Liver (tissue), 7 donors: ENCODE measurements at regions not wholly inside any gene's neighbourhood (a gene's known extent, or its start where the extent isn't known, plus 50 kb on each side); places are given as distances from the start of the nearest gene placed in this dataset.

Source experiments
- DNase-seq: peaks from one replicate; pipeline ENCODE4 v3.0.0-alpha.2; 2017; ENCODE audit warnings: low spot score
- H3K27ac ChIP-seq, 2 donors: one replicate each; pipeline ENCODE4 v1.7.0; 2013; ENCODE audit warnings: inconsistent platforms in 2 of 2, low read length in 2 of 2, control low read depth in 1 of 2, low read depth in 1 of 2, mild to moderate bottlenecking in 1 of 2
- H3K27me3 ChIP-seq, 4 donors: one replicate each; pipeline versions ENCODE4 v1.6.1 to v1.7.0; 2013; ENCODE audit warnings: low read length in 3 of 4, inconsistent platforms in 1 of 4, mild to moderate bottlenecking in 1 of 4, moderate library complexity in 1 of 4; ENCODE audit not compliant: control insufficient read depth in 4 of 4, insufficient read depth in 4 of 4
- H3K36me3 ChIP-seq, 4 donors: one replicate each; pipeline versions ENCODE4 v1.6.1 to v1.7.0; 2013; ENCODE audit warnings: low read length in 3 of 4, mild to moderate bottlenecking in 3 of 4, low read depth in 1 of 4, moderate library complexity in 1 of 4; ENCODE audit not compliant: control insufficient read depth in 4 of 4, insufficient read depth in 3 of 4
- H3K4me1 ChIP-seq, 4 donors: one replicate each; pipeline versions ENCODE4 v1.6.1 to v1.7.0; 2013; ENCODE audit warnings: low read length in 3 of 4, mild to moderate bottlenecking in 3 of 4, moderate library complexity in 1 of 4; ENCODE audit not compliant: control insufficient read depth in 4 of 4, insufficient read depth in 4 of 4
- H3K4me3 ChIP-seq, 3 donors: one replicate each; pipeline versions ENCODE4 v1.6.1 to v1.7.0; 2013; ENCODE audit warnings: low read length in 3 of 3, control low read depth in 1 of 3, low read depth in 1 of 3, mild to moderate bottlenecking in 1 of 3
- H3K9ac ChIP-seq, 2 donors: one replicate each; pipeline ENCODE4 v1.7.0; 2013; ENCODE audit warnings: low read length in 2 of 2, mild to moderate bottlenecking in 2 of 2, moderate library complexity in 2 of 2, control low read depth in 1 of 2, low read depth in 1 of 2
- H3K9me3 ChIP-seq, 4 donors: one replicate each; pipeline versions ENCODE4 v1.6.1 to v1.7.0; 2013; ENCODE audit warnings: low read length in 3 of 4; ENCODE audit not compliant: control insufficient read depth in 4 of 4
- ATF3 ChIP-seq: IDR thresholded peaks from 2 replicates; pipeline ENCODE4 v1.6.1; 2016; ENCODE audit warnings: antibody characterized with exemption
- EGR1 ChIP-seq, 2 donors: IDR thresholded peaks; 2 replicates each; pipeline ENCODE4 v1.6.1; 2016 to 2018; ENCODE audit warnings: antibody characterized with exemption in 2 of 2, low read depth in 2 of 2
- FOXA1 ChIP-seq: IDR thresholded peaks from 2 replicates; pipeline ENCODE4 v1.6.1; 2016; ENCODE audit warnings: antibody characterized with exemption
- FOXA2 ChIP-seq: IDR thresholded peaks from 2 replicates; pipeline ENCODE4 v1.6.1; 2016; ENCODE audit warnings: antibody characterized with exemption
- GABPA ChIP-seq, 2 donors: IDR thresholded peaks in 1 of 2; conservative IDR thresholded peaks in 1 of 2; 2 replicates each; pipeline ENCODE4 v1.6.1; 2016; ENCODE audit warnings: antibody characterized with exemption in 2 of 2, mild to moderate bottlenecking in 1 of 2, moderate library complexity in 1 of 2
- HNF4A ChIP-seq, 2 donors: conservative IDR thresholded peaks; 2 replicates each; pipeline ENCODE4 v1.6.1; 2016; ENCODE audit warnings: antibody characterized with exemption in 2 of 2, mild to moderate bottlenecking in 2 of 2
- HNF4G ChIP-seq: IDR thresholded peaks from 2 replicates; pipeline ENCODE4 v1.6.1; 2016; ENCODE audit warnings: antibody characterized with exemption
- JUND ChIP-seq, 2 donors: IDR thresholded peaks; 2 replicates each; pipeline ENCODE4 v1.6.1; 2016; ENCODE audit warnings: antibody characterized with exemption in 2 of 2
- MAX ChIP-seq: IDR thresholded peaks from 2 replicates; pipeline ENCODE4 v1.6.1; 2016; ENCODE audit warnings: antibody characterized with exemption
- NR2F2 ChIP-seq: IDR thresholded peaks from 2 replicates; pipeline ENCODE4 v1.6.1; 2016; ENCODE audit warnings: antibody characterized with exemption
- RAD21 ChIP-seq, 2 donors: IDR thresholded peaks; 2 replicates each; pipeline ENCODE4 v1.6.1; 2016; ENCODE audit warnings: antibody characterized with exemption in 2 of 2, mild to moderate bottlenecking in 2 of 2
- SP1 ChIP-seq: IDR thresholded peaks from 2 replicates; pipeline ENCODE4 v1.6.1; 2018; ENCODE audit warnings: antibody characterized with exemption, mild to moderate bottlenecking
- TAF1 ChIP-seq: conservative IDR thresholded peaks from 2 replicates; pipeline ENCODE4 v1.6.1; 2016; ENCODE audit warnings: antibody characterized with exemption, mild to moderate bottlenecking
- YY1 ChIP-seq: IDR thresholded peaks from 2 replicates; pipeline ENCODE4 v1.6.1; 2016; ENCODE audit warnings: antibody characterized with exemption, mild to moderate bottlenecking
- WGBS: extraction: QIAGEN DNeasy Blood & Tissue Kit; methylation state at CpG from one replicate; pipeline ENCODE4 v1.1.7; 2013; 5-methylcytosine and 5-hydroxymethylcytosine counted together
- TF ChIP-seq, protein P1 (sequence below): IDR thresholded peaks from 2 replicates; pipeline ENCODE4 v1.6.1; 2016; ENCODE audit warnings: antibody characterized with exemption, mild to moderate bottlenecking
- donor health status: healthy.
- donor health status: healthy.
- donor health status: healthy.
- donor health status: healthy.

DNA sequence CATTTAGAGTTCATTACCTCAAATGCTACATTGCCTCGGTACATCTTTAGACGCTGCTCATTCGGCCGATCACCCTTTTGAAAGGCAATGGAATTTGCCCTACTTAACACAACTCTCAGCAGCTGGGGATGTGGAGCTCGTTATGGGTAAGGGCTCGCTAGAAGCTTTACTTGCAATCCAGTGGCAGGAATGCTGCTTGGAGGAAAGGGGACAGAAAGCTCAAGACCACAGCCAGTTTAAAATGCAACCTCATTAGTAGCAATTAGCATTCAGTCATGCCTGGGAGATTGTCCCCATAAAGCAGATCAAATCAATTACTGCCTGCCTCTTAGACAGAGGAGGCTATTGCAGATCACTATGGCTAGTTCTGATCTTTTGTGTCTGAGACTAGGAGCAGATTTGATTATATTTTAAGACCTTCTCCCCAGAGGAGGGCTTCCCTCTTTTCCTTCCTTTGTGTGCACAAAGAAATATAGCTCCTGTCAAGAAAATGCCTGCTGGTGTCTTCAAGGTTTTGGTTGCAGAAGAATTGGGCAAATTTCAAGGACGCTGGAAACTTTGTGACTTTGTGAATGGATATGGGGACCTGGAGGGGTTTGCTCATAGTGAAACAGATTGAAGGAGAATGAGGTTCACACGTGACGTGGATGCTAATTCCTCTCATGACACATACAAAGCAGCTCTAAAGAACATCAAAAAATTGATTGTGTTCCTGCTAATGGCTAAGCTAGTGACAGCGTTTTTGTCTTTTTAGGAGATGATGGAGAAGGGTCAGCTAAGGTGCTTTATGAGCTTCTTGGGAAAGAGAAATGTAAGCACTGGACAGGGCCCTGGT, 237.5 kb upstream of the GLRA2 start (continued):
- TF ChIP-seq ATF3 (no peak), JUND (IDR thresholded peaks at IDR 0.05) (no peak), FOXA1 (no peak), MAX (no peak), HNF4A (conservative IDR thresholded peaks at IDR 0.05) (no peak), RAD21 (IDR thresholded peaks at IDR 0.05) (no peak), HNF4G (no peak), GABPA (IDR thresholded peaks at IDR 0.05 in 1 of 2, conservative IDR thresholded peaks at IDR 0.05 in 1 of 2) (no peak), EGR1 (IDR thresholded peaks at IDR 0.05; ENCODE audit: low read depth in 2 of 2) (no peak), SP1 (no peak)

DNA sequence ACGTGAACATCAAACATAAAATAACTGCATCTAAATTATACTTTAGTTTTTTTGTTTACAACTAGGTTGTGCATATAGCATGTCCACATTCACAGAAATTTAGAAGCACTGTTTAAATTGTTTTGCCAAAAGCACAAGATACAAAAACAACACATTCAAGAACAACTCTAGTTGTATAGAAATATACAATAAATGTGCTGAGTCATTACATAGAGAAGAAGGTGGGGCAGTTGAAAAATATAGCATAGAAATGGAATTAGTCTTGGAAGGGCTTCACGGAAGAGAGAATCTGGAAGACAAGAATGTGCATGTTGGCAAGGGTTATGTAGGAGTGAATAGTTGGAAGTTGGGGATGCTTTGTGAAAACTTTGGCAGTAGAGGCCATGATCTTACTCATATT, 239.0 kb upstream of the GLRA2 start:
- Histone ChIP-seq H3K27ac (no peak overlapping the region), H3K9ac (no peak overlapping the region), H3K36me3 (no peaks in the 10 kb centered on the region), H3K27me3 (no peaks in the 10 kb centered on the region), H3K4me3 (no peak overlapping the region), H3K9me3 (peaks cover 0 to 2% (median 0%) of the 10 kb centered on the region in 4 donors), H3K4me1 (no peaks in the 10 kb centered on the region)
- WGBS = 75% methylated on average over 2 of the region's 2 CpGs
- TF ChIP-seq FOXA1 = no peak
- no peak for TF ChIP-seq FOXA2
- TF ChIP-seq SP1 = no peak
- TF ChIP-seq RAD21 (IDR thresholded peaks at IDR 0.05) = no peak
- TF ChIP-seq, protein P1, sequence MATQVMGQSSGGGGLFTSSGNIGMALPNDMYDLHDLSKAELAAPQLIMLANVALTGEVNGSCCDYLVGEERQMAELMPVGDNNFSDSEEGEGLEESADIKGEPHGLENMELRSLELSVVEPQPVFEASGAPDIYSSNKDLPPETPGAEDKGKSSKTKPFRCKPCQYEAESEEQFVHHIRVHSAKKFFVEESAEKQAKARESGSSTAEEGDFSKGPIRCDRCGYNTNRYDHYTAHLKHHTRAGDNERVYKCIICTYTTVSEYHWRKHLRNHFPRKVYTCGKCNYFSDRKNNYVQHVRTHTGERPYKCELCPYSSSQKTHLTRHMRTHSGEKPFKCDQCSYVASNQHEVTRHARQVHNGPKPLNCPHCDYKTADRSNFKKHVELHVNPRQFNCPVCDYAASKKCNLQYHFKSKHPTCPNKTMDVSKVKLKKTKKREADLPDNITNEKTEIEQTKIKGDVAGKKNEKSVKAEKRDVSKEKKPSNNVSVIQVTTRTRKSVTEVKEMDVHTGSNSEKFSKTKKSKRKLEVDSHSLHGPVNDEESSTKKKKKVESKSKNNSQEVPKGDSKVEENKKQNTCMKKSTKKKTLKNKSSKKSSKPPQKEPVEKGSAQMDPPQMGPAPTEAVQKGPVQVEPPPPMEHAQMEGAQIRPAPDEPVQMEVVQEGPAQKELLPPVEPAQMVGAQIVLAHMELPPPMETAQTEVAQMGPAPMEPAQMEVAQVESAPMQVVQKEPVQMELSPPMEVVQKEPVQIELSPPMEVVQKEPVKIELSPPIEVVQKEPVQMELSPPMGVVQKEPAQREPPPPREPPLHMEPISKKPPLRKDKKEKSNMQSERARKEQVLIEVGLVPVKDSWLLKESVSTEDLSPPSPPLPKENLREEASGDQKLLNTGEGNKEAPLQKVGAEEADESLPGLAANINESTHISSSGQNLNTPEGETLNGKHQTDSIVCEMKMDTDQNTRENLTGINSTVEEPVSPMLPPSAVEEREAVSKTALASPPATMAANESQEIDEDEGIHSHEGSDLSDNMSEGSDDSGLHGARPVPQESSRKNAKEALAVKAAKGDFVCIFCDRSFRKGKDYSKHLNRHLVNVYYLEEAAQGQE = no peak
- no peak for TF ChIP-seq JUND (IDR thresholded peaks at IDR 0.05)
- no peak for DNase-seq

GRCh38 chrX:14274691-14275090, 245.0 kb upstream of the GEMIN8 start:
- Histone ChIP-seq H3K4me3 (no peak overlapping the region), H3K27me3 (no peaks in the 10 kb centered on the region), H3K36me3 (no peaks in the 10 kb centered on the region), H3K4me1 (no peaks in the 10 kb centered on the region), H3K9ac (no peak overlapping the region), H3K9me3 (peaks cover 0 to 2% (median 0%) of the 10 kb centered on the region in 4 donors), H3K27ac (no peak overlapping the region)
- TF ChIP-seq EGR1 (IDR thresholded peaks at IDR 0.05; ENCODE audit: low read depth in 2 of 2) (no peak), GABPA (IDR thresholded peaks at IDR 0.05 in 1 of 2, conservative IDR thresholded peaks at IDR 0.05 in 1 of 2) (no peak), TAF1 (no peak), SP1 (no peak), NR2F2 (no peak), YY1 (no peak)
- 49% methylated on average over 1 of the region's 1 CpG for WGBS
- DNase-seq = no peak
